ENCODE measurements at regions not wholly inside any gene's neighbourhood (a gene's known extent, or its start where the extent isn't known, plus 50 kb on each side); places are given as distances from the start of the nearest gene placed in this dataset.

DNA sequence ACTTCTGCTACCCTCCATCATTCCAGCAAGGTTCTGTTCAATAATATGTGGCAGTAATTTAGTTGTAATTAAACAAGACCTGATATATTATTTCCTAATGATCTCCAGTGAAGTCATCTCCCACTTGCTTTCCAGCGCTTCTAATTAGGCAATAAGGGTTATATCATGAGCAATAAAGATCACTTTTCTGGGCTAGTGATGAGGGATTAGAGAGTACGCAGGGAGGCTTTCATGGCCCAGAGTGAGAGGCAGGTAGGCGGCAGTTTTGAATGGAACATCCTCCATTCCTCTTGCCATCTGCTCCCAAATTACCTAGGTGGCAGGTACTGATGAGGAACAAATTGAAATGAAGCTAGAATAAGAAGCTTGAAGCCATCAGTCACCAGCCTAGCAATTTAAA lies 358.1 kb upstream of the SYT4 start:
- no peak overlapping the region for H3K27ac ChIP-seq (replicated peaks in 1 of 4)
- no peak overlapping the region for H3K4me3 ChIP-seq
- WGBS = 98% methylated on average over 3 of the region's 3 CpGs
- no peaks in the 10 kb centered on the region for H3K4me1 ChIP-seq
- intact Hi-C loops (cut with DNase I) = no loop called here
- no peak for DNase-seq (ENCODE audit: extremely low spot score)
- TF ChIP-seq POLR2AphosphoS5 (IDR thresholded peaks at IDR 0.05) (no peak), POLR2A (IDR thresholded peaks at IDR 0.05; ENCODE audit: low read depth) (no peak)
- TF ChIP-seq, protein P1, sequence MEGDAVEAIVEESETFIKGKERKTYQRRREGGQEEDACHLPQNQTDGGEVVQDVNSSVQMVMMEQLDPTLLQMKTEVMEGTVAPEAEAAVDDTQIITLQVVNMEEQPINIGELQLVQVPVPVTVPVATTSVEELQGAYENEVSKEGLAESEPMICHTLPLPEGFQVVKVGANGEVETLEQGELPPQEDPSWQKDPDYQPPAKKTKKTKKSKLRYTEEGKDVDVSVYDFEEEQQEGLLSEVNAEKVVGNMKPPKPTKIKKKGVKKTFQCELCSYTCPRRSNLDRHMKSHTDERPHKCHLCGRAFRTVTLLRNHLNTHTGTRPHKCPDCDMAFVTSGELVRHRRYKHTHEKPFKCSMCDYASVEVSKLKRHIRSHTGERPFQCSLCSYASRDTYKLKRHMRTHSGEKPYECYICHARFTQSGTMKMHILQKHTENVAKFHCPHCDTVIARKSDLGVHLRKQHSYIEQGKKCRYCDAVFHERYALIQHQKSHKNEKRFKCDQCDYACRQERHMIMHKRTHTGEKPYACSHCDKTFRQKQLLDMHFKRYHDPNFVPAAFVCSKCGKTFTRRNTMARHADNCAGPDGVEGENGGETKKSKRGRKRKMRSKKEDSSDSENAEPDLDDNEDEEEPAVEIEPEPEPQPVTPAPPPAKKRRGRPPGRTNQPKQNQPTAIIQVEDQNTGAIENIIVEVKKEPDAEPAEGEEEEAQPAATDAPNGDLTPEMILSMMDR (IDR thresholded peaks at IDR 0.05) = no peak
- no peaks in the 10 kb centered on the region for H3K9me3 ChIP-seq
- no peaks in the 10 kb centered on the region for H3K27me3 ChIP-seq
- no peaks in the 10 kb centered on the region for H3K36me3 ChIP-seq

DNA sequence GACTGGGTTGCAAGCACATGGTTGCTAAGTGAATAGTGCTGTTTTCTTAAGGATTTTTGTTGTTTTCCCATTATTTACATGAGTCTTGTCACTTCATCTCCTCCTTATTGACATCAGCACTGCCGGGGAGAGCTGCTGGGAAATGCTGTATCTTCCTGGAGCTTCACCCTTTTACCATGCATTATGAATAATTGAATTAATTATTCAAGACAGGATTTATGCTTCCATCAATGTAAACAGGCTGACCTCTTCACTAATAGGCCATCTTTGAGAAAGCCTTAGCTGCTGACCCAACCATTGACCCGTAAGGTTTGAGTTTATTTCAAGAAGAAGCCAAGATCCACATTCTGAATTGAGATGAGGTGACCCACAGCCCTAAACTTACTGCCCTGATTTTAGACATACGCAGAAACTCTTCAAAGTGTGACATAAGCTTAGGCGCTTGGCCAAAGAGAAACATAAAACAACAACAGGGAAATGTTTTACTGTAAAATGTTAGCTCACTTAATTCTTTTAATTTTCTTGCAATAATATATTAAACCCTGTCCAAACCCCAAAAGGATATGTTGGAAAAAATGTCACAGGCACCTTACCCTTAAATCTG lies 365.5 kb upstream of the SYT4 start:
- Histone ChIP-seq H3K4me1 (no peaks in the 10 kb centered on the region), H3K4me3 (no peak overlapping the region), H3K9me3 (no peaks in the 10 kb centered on the region), H3K27ac (replicated peaks in 1 of 4) (no peak overlapping the region), H3K27me3 (no peaks in the 10 kb centered on the region), H3K36me3 (no peaks in the 10 kb centered on the region)
- WGBS = 72% methylated on average over 4 of the region's 4 CpGs
- TF ChIP-seq POLR2A (IDR thresholded peaks at IDR 0.05; ENCODE audit: low read depth) = no peak
- TF ChIP-seq POLR2AphosphoS5 (IDR thresholded peaks at IDR 0.05) = no peak
- TF ChIP-seq, protein P1 (IDR thresholded peaks at IDR 0.05) = no peak
- TF ChIP-seq EP300 (IDR thresholded peaks at IDR 0.05) = no peak
- intact Hi-C loops (cut with DNase I) = no loop called here
- no peak for DNase-seq (ENCODE audit: extremely low spot score)

DNA sequence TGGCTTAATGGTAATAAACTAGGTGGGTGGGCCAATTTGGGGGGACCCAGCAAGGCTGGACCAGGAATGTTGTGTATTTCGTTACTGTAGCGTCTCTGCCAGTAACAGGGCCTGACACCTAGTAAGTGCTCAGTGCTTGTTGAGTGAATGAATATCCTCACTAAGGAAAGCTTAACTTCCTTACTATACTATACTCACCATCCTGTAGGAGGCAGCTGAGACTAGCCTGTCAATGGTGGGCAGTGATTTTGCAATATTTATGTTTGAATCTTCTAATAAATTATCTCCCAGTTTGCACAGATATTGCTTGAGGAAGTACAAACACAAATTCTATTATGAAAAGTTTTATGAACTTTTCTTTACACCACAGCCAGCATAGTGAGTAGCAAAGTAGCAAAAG lies 370.7 kb upstream of the SYT4 start:
- 100% methylated on average over 2 of the region's 2 CpGs for WGBS
- DNase-seq (ENCODE audit: extremely low spot score) = no peak
- no peaks in the 10 kb centered on the region for H3K27me3 ChIP-seq
- H3K4me1 ChIP-seq = no peaks in the 10 kb centered on the region
- H3K9me3 ChIP-seq = no peaks in the 10 kb centered on the region
- TF ChIP-seq POLR2AphosphoS5 (IDR thresholded peaks at IDR 0.05) = no peak
- no peak for TF ChIP-seq EP300 (IDR thresholded peaks at IDR 0.05)
- TF ChIP-seq, protein P1 (IDR thresholded peaks at IDR 0.05) = no peak
- TF ChIP-seq POLR2A (IDR thresholded peaks at IDR 0.05; ENCODE audit: low read depth) = no peak
- intact Hi-C loops (cut with DNase I) = no loop called here
- H3K4me3 ChIP-seq = no peak overlapping the region
- H3K36me3 ChIP-seq = no peaks in the 10 kb centered on the region
- H3K27ac ChIP-seq (replicated peaks in 1 of 4) = no peak overlapping the region

DNA sequence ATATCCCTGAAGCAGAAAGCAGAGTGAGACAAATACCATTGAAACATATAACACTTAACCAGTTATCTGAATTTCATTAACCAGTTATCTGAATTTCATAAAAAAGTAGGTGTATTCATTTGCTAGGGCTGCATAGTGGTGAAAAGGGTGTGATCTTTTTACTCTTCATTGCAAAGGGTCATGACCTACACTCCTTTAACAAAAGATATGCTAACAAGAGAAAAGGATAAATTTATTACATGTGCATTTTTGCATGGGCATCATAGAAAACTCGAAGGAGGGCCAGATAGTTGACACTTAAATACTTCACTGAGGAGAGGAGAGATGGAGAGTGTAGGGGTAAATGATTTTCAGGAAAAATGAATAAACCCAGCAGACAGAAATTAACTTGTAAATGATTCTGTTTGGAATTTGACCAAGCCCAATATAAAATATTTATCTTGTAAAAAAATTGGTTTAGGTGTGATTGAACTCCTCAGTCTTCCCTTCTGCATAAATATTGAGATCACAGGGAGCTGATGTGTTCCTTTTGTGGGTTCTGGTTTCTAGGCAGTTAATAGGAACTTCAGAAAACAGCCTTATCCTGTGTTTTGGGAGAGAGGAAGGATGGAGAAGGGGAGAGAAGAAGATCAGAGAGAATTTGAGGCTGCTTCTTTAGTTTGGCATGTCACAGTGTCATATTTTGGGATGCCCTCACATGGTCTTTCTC lies 372.5 kb upstream of the SYT4 start:
- H3K9me3 ChIP-seq = no peaks in the 10 kb centered on the region
- no peak for DNase-seq (ENCODE audit: extremely low spot score)
- WGBS = 47% methylated on average over 1 of the region's 1 CpG
- no peak overlapping the region for H3K27ac ChIP-seq (replicated peaks in 1 of 4)
- TF ChIP-seq EP300 (IDR thresholded peaks at IDR 0.05) (no peak), POLR2A (IDR thresholded peaks at IDR 0.05; ENCODE audit: low read depth) (no peak), POLR2AphosphoS5 (IDR thresholded peaks at IDR 0.05) (no peak)
- TF ChIP-seq, protein P1 (IDR thresholded peaks at IDR 0.05) = no peak
- no peaks in the 10 kb centered on the region for H3K4me1 ChIP-seq
- no peak overlapping the region for H3K4me3 ChIP-seq
- no peaks in the 10 kb centered on the region for H3K36me3 ChIP-seq
- intact Hi-C loops (cut with DNase I) = no loop called here
- no peaks in the 10 kb centered on the region for H3K27me3 ChIP-seq
